ENCODE measurements at regions not wholly inside any gene's neighbourhood (a gene's known extent, or its start where the extent isn't known, plus 50 kb on each side); places are given as distances from the start of the nearest gene placed in this dataset.

DNA sequence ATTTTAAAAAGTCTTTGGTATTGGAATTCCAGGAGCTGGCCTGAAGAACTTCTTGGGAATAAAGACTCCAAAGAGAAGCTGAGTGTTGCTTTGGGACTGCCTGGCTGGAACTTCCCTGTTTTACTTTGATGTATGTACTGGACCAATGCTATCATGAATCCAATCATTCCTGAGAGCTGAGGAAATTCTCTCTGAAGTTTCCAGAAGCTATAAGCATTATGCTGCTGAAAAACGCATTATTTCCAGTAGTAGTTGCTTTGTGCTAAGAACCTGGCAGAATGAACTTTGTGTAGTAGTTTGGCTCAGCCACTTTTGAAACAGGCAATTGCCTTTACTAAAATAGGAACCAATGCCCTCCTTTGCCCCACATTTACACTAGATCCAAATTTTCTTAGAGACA, 260.7 kb downstream of the HLX start:
- no peak overlapping the region for H2AFZ ChIP-seq (ENCODE audit: control insufficient read depth, low read length)
- TF ChIP-seq EZH2 (IDR thresholded peaks at IDR 0.05; ENCODE audit: low read length) (no peak), CTCF (optimal IDR thresholded peaks at IDR 0.05 in 1 of 3, IDR thresholded peaks at IDR 0.05 in 1 of 3, conservative IDR thresholded peaks at IDR 0.05 in 1 of 3; ENCODE audit: extremely low read depth in 1 of 3, insufficient read depth in 2 of 3, low read length in 3 of 3) (no peak)
- dilution Hi-C loops (cut with MboI; ENCODE audit: extremely low pct_ligation_motif_present, low sequenced_read_pairs) = no loop called here
- H3K36me3 ChIP-seq (ENCODE audit: control insufficient read depth in 2 of 2, extremely low read depth in 1 of 2, insufficient read depth in 2 of 2, low read length in 2 of 2) = no peaks in the 10 kb centered on the region
- H3K4me2 ChIP-seq (ENCODE audit: control insufficient read depth, extremely low read depth, insufficient read depth, low read depth, low read length) = no peak overlapping the region
- H3K4me3 ChIP-seq (ENCODE audit: control insufficient read depth in 2 of 3, extremely low read depth in 1 of 3, insufficient read depth in 2 of 3, low read depth in 1 of 3, low read length in 3 of 3) = no peak overlapping the region
- H3K9ac ChIP-seq (ENCODE audit: control insufficient read depth, extremely low read depth, insufficient read depth, low read length) = no peak overlapping the region
- H3K27ac ChIP-seq (ENCODE audit: control insufficient read depth, insufficient read depth, low read length) = no peak overlapping the region
- FAIRE-seq = no peak
- no peaks in the 10 kb centered on the region for H3K4me1 ChIP-seq (ENCODE audit: control insufficient read depth, extremely low read depth, insufficient read depth, low read length)
- H3K79me2 ChIP-seq (ENCODE audit: control insufficient read depth, insufficient read depth, low read length) = no peaks in the 10 kb centered on the region
- no peaks in the 10 kb centered on the region for H3K9me1 ChIP-seq (ENCODE audit: control insufficient read depth, extremely low read depth, insufficient read depth, low read length)
- DNase-seq (ENCODE audit: low read depth, low spot score) = no peak
- H4K20me1 ChIP-seq (ENCODE audit: control insufficient read depth, extremely low read depth, insufficient read depth, low read length) = no peaks in the 10 kb centered on the region
- no peaks in the 10 kb centered on the region for H3K27me3 ChIP-seq (ENCODE audit: control insufficient read depth, extremely low read depth, insufficient read depth, low read length)
- H3K9me3 ChIP-seq (ENCODE audit: control insufficient read depth, low read depth, low read length) = no peaks in the 10 kb centered on the region

DNA sequence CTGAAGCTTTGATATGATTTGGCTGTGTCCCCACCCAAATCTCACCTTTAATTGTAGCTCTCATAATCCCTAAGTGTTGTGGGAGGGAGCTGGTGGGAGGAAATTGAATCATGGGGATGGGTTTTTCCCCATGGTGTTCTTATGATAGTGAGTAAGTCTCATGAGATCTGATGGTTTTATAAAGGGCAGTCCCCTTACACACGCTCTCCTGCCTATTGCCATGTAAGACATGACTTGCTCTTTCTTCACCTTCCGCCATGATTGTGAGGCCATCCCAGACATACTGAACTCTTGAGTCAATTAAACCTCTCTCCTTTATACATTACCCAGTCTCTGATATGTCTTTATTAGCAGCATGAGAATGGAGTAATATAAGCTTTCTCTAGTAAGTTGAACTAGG, 261.9 kb downstream of the HLX start:
- Histone ChIP-seq H3K9ac (ENCODE audit: control insufficient read depth, extremely low read depth, insufficient read depth, low read length) (no peak overlapping the region), H3K27me3 (ENCODE audit: control insufficient read depth, extremely low read depth, insufficient read depth, low read length) (no peaks in the 10 kb centered on the region), H3K4me1 (ENCODE audit: control insufficient read depth, extremely low read depth, insufficient read depth, low read length) (no peaks in the 10 kb centered on the region), H3K36me3 (ENCODE audit: control insufficient read depth in 2 of 2, extremely low read depth in 1 of 2, insufficient read depth in 2 of 2, low read length in 2 of 2) (no peaks in the 10 kb centered on the region), H4K20me1 (ENCODE audit: control insufficient read depth, extremely low read depth, insufficient read depth, low read length) (no peaks in the 10 kb centered on the region), H3K4me2 (ENCODE audit: control insufficient read depth, extremely low read depth, insufficient read depth, low read depth, low read length) (no peak overlapping the region), H3K79me2 (ENCODE audit: control insufficient read depth, insufficient read depth, low read length) (no peaks in the 10 kb centered on the region), H3K9me1 (ENCODE audit: control insufficient read depth, extremely low read depth, insufficient read depth, low read length) (no peaks in the 10 kb centered on the region), H3K27ac (ENCODE audit: control insufficient read depth, insufficient read depth, low read length) (no peak overlapping the region), H3K9me3 (ENCODE audit: control insufficient read depth, low read depth, low read length) (no peaks in the 10 kb centered on the region), H3K4me3 (ENCODE audit: control insufficient read depth in 2 of 3, extremely low read depth in 1 of 3, insufficient read depth in 2 of 3, low read depth in 1 of 3, low read length in 3 of 3) (no peak overlapping the region), H2AFZ (ENCODE audit: control insufficient read depth, low read length) (no peak overlapping the region)
- no peak for TF ChIP-seq CTCF (optimal IDR thresholded peaks at IDR 0.05 in 1 of 3, IDR thresholded peaks at IDR 0.05 in 1 of 3, conservative IDR thresholded peaks at IDR 0.05 in 1 of 3; ENCODE audit: extremely low read depth in 1 of 3, insufficient read depth in 2 of 3, low read length in 3 of 3)
- no peak for TF ChIP-seq EZH2 (IDR thresholded peaks at IDR 0.05; ENCODE audit: low read length)
- DNase-seq (ENCODE audit: low read depth, low spot score) (no peak), FAIRE-seq (no peak)
- dilution Hi-C loops (cut with MboI; ENCODE audit: extremely low pct_ligation_motif_present, low sequenced_read_pairs) = no loop called here
